ENCODE measurements at regions not wholly inside any gene's neighbourhood (a gene's known extent, or its start where the extent isn't known, plus 50 kb on each side); places are given as distances from the start of the nearest gene placed in this dataset.

- 71% methylated on average over 1 of the region's 2 CpGs for WGBS (ENCODE audit: insufficient coverage)
- intact Hi-C loops (cut with micrococcal nuclease): no loop called here
- peaks cover 0 to 8% (median 1%) of the 10 kb centered on the region in 7 donors for H3K9me3 Mint-ChIP-seq
- Histone ChIP-seq H3K4me3 (replicated peaks in 1 of 3; ENCODE audit: low read depth in 2 of 3, low read length in 3 of 3) (no peak overlapping the region), H2AFZ (ENCODE audit: insufficient read depth, low read depth, low read length, poor library complexity, severe bottlenecking) (no peak overlapping the region), H3K9me3 (replicated peaks in 1 of 2; ENCODE audit: control insufficient read depth in 1 of 2, insufficient read depth in 1 of 2, low read length in 2 of 2) (peaks cover 3 to 8% of the 10 kb centered on the region in 2 donors), H3K79me2 (ENCODE audit: insufficient read depth, low read length) (no peaks in the 10 kb centered on the region), H3K4me1 (ENCODE audit: control insufficient read depth in 1 of 2, insufficient read depth in 2 of 2, low read length in 2 of 2) (no peaks in the 10 kb centered on the region), H3K36me3 (replicated peaks in 1 of 2; ENCODE audit: control insufficient read depth in 1 of 2, insufficient read depth in 2 of 2, low read length in 2 of 2) (no peaks in the 10 kb centered on the region), H3K9ac (ENCODE audit: insufficient read depth, low read length, poor library complexity, severe bottlenecking) (no peak overlapping the region), H3K27ac (ENCODE audit: low read depth in 1 of 2, low read length in 2 of 2) (no peak overlapping the region), H3K4me2 (replicated peaks; ENCODE audit: extremely low read depth, low read length, poor library complexity, severe bottlenecking) (no peak overlapping the region), H4K20me1 (ENCODE audit: insufficient read depth, low read length) (no peaks in the 10 kb centered on the region), H3K27me3 (ENCODE audit: control insufficient read depth in 2 of 2, insufficient read depth in 2 of 2, low read length in 2 of 2) (no peaks in the 10 kb centered on the region)
- no peaks in the 10 kb centered on the region for H3K36me3 Mint-ChIP-seq
- H3K4me3 Mint-ChIP-seq: no peak overlapping the region
- H3K4me1 Mint-ChIP-seq: no peaks in the 10 kb centered on the region
- no peak for TF ChIP-seq CTCF (IDR thresholded peaks at IDR 0.05)
- no peak overlapping the region for H3K27ac Mint-ChIP-seq
- no peak for DNase-seq
- H3K27me3 Mint-ChIP-seq (ENCODE audit: low read depth in 3 of 3): no peaks in the 10 kb centered on the region
Measured at GRCh38 chr14:84181072-84181471, 1348.9 kb upstream of the FLRT2 start.

DNA sequence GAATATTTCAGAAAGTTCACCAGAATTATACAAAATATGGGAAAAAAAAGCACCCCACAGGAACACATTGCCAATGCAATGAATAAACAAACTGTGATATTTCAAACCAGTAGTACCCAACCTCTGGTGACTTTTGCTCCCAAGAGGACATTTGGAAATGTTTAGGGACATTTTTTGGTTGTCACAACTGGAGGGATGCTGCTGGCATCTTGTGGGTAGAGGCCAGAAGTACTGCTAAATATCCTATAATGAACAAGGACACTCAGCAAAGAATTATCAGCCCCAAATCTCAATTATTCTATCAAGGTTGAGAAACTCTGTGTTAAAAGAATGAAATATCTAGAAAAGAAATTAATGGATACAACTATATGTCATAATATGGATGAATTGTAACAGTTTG lies 1334.4 kb upstream of the FLRT2 start:
- Mint-ChIP-seq H3K27me3 (ENCODE audit: low read depth in 3 of 3) (peaks cover 0 to 1% (median 0%) of the 10 kb centered on the region in 3 donors), H3K27ac (no peak overlapping the region), H3K9me3 (peaks cover 0 to 18% (median 7%) of the 10 kb centered on the region in 7 donors), H3K4me1 (no peaks in the 10 kb centered on the region), H3K4me3 (no peak overlapping the region), H3K36me3 (no peaks in the 10 kb centered on the region)
- H3K27me3 ChIP-seq (ENCODE audit: control insufficient read depth in 2 of 2, insufficient read depth in 2 of 2, low read length in 2 of 2): no peaks in the 10 kb centered on the region
- H3K4me2 ChIP-seq (replicated peaks; ENCODE audit: extremely low read depth, low read length, poor library complexity, severe bottlenecking): no peak overlapping the region
- H3K36me3 ChIP-seq (replicated peaks in 1 of 2; ENCODE audit: control insufficient read depth in 1 of 2, insufficient read depth in 2 of 2, low read length in 2 of 2): no peaks in the 10 kb centered on the region
- no peak overlapping the region for H3K4me3 ChIP-seq (replicated peaks in 1 of 3; ENCODE audit: low read depth in 2 of 3, low read length in 3 of 3)
- no peak overlapping the region for H3K9ac ChIP-seq (ENCODE audit: insufficient read depth, low read length, poor library complexity, severe bottlenecking)
- TF ChIP-seq CTCF (IDR thresholded peaks at IDR 0.05): no peak
- H2AFZ ChIP-seq (ENCODE audit: insufficient read depth, low read depth, low read length, poor library complexity, severe bottlenecking): no peak overlapping the region
- H4K20me1 ChIP-seq (ENCODE audit: insufficient read depth, low read length): no peaks in the 10 kb centered on the region
- intact Hi-C loops (cut with micrococcal nuclease): no loop called here
- H3K4me1 ChIP-seq (ENCODE audit: control insufficient read depth in 1 of 2, insufficient read depth in 2 of 2, low read length in 2 of 2): no peaks in the 10 kb centered on the region
- no peak overlapping the region for H3K27ac ChIP-seq (ENCODE audit: low read depth in 1 of 2, low read length in 2 of 2)
- H3K9me3 ChIP-seq (replicated peaks in 1 of 2; ENCODE audit: control insufficient read depth in 1 of 2, insufficient read depth in 1 of 2, low read length in 2 of 2): peaks cover 9 to 13% of the 10 kb centered on the region in 2 donors
- DNase-seq: no peak
- H3K79me2 ChIP-seq (ENCODE audit: insufficient read depth, low read length): no peaks in the 10 kb centered on the region

Data from CD14-positive monocyte (primary cell).